HG02884 (cell line): ENCODE measurements at regions not wholly inside any gene's neighbourhood (a gene's known extent, or its start where the extent isn't known, plus 50 kb on each side); places are given as distances from the start of the nearest gene placed in this dataset.
A peak's percentile ranks its signal among the peaks of the same experiment; 100 is the strongest.

Experiments used
- ATAC-seq: cut with Tn5 transposase; IDR thresholded peaks from one replicate; pipeline ENCODE4 v1.9.1; 2021; ENCODE audit warnings: mild to moderate bottlenecking, moderate library complexity; ENCODE audit not compliant: unreplicated experiment

- ATAC-seq = no peak
These were observed 88.5 kb upstream of the COL5A2 start for GRCh38 chr2:189267925-189268579.

- ATAC-seq = no peak
These were observed 89.2 kb upstream of the COL5A2 start for GRCh38 chr2:189268763-189269162.

GRCh38 chr2:189273734-189274133 lies 94.2 kb upstream of the COL5A2 start:
- no peak for ATAC-seq

DNA sequence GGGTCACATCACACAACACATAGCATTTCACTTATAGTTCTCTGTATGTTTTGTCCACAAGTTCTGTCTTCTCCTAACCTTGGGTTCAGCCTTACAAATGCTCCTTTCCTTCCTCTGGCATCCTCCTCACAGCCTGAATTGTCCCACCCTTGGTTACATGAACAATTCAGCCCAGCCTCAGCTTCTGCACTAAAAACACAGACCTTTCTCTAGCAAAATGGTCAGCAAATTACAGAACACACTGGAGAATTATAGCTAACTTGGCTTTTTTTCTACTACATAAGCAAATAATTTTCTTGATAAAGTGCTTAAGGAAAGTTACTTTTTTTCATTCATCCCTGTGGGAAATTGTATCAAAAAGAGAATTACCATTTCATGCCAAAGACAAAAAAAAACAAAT lies 94.8 kb upstream of the COL5A2 start:
- no peak for ATAC-seq

DNA sequence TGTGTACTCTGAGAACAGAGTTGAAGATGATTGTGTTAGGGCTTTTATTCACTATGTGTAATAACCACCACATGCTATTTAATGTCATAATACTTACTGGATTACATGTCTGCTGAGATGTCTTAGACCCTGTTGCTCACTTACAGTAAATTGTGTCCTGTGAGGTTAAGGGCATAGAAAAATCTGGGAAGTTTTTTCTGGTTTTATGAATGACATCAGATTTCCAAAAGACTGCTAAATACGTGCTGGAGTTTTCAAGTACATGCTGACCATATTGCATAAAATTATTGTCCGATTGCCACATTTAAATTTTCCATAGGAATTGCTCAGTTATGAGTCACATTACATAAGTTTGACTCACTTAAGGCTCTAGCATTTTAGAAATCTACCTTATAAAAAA lies 96.7 kb upstream of the COL5A2 start:
- no peak for ATAC-seq

DNA sequence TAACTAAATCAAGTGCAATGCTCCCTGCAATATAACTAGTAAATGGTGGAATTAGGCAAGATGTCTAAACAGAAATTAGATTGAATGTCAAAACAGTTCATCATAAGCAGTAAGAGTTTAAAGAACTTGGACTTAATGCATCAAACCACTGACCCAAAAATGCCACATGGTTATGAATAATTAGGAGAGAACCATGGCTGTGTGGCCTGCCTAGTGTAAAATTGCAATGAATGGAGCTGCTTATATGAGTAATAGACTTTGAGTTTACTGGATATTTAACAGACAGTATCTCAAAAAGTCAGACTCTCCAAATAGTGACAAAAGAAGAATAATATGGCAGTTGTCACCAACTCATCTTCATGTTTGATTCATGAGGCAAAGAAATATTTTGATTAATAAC lies 101.6 kb upstream of the COL5A2 start:
- no peak for ATAC-seq

- no peak for ATAC-seq
These were observed 105.8 kb upstream of the COL5A2 start for GRCh38 chr2:189285349-189285748.

- no peak for ATAC-seq
These were observed 106.5 kb upstream of the COL5A2 start for GRCh38 chr2:189285962-189286645.

GRCh38 chr2:189287363-189287762 lies 107.8 kb upstream of the COL5A2 start:
- no peak for ATAC-seq

GRCh38 chr2:189287982-189288521 lies 108.5 kb upstream of the COL5A2 start:
- peak; percentile 85 for ATAC-seq

- no peak for ATAC-seq
These were observed 111.9 kb upstream of the COL5A2 start for GRCh38 chr2:189291460-189291859.

DNA sequence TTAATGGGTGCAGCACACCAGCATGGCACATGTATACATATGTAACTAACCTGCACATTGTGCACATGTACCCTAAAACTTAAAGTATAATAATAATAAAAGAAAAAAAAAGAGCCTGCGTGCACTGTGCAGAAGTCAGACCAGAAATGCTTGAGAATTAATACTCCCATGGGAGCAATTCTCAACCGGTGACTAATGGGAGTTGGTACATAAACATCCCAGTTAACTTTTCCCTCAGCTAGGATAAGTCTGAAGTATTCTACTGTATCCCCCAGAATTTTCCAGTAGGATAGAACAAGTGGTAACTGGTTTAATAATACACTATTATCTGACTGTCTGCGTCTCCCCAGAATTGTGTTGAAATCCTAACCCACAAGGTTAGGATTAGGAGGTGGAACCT lies 113.6 kb upstream of the COL5A2 start:
- no peak for ATAC-seq

DNA sequence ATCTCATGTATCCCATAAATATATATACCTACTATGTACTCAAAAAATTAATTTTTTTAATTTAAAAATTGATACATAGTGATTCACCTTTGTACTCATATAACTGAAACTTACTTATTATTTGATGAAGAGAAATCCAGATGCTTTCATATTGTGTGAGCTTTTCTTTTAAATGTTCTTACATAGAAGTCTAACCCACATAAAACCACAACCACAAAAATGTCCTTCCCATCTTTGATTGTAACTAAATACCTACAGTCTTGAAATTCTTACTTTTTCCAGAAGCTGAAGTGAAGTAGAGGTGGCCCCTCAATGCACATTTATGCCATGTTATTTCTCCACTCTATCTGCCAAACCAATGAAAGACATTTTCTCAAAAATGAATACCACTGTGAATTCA lies 117.9 kb upstream of the COL5A2 start:
- no peak for ATAC-seq

GRCh38 chr2:189298038-189298437 lies 118.5 kb upstream of the COL5A2 start:
- ATAC-seq = no peak

DNA sequence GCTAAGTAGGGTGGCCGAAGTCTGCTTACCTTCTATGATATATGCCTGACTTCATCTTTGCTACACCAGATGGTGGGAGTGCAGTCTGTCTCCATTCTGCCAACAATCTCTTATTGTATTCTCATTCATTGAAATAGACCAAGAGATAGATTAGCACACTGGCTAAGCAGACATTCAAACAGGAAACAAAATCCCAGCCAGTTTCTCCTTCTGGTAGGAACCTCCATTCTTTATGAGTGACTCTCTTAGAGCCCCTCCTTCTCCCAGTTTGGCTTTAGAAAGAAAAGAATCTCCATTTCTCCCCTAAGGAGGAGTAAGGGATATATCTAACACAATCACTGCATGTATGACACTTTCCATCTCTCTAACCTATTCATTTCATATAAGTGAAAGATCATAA lies 118.9 kb upstream of the COL5A2 start:
- no peak for ATAC-seq

- ATAC-seq = no peak
These were observed 120.4 kb upstream of the COL5A2 start for GRCh38 chr2:189299974-189300373.

GRCh38 chr2:189300916-189301315 lies 121.4 kb upstream of the COL5A2 start:
- ATAC-seq = no peak

DNA sequence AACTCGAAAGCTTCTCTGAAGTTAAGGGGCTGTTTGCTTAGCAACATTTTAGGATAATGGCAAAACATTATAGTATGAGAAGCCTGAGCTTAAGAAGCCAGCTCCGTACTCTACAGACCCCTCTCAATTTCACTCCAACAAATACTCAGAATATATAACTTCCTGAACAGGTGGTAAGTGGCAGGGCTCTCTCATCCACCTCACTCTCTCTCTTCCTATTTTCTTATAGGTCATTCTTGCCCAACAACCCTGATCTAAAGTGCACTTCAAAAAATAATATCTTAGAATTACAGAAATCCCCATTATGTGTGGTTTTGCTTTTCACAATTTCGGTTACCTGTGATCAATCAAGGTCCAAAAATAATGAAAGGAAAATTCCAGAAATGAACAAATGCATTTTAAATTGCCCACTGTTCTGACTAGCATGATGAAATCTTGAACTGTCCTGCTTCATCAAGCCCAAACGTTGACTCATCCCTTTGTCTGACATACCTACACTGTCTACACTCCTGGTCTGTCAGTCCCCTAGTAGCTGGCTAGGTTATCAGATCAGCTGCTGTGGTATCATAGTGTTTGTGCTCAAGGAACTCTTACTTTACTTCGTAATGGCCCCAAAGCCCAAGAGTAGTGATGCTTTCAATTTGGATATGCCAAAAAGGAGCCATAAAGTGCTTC lies 122.8 kb upstream of the COL5A2 start:
- ATAC-seq = no peak

DNA sequence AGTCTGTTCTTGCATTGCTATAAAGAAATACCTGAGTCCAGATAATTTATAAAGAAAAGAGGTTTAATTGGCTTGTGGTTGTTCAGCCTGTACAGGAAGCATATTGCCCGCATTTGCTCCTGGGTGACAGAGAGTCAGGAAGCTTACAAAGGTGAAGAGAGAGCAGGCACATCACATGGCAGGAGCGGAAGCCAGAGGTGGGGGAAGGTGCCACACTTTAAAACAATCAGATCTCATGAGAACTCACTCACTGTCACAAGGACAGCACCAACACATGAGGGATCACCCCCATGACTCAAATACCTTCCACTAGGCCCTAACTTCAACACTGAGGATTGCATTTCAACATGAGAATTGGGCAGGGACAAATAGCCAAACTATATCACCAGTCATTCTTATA lies 124.8 kb upstream of the COL5A2 start:
- ATAC-seq = no peak

DNA sequence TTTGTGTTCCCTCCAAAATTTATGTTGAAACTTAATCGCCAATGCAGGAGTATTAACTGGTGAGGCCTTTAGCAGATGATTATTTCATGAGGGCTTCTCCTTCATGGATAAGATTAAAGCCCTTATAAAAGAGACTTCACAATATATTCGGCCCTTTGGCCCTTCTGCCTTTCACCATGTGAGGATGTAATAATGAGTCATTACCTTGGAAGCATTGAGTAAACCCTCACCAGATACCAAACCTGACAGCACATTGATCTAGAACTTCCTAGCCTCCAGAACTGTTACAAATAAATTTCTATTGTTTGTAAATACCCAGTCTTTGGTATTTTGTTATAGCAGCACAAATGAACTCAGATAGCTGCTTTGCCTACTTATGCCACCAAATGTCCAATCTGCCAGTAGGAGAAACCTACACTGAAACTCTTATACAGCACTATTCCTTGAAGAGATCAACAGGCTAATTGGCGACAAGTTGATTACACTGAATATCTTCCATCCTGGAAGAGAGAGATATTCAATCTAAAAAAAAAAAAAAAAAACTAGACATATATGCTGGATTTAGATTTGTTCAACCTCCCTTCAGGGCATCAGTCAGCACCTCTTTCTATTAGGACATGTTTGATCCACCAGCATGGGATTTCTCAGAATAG lies 125.9 kb upstream of the COL5A2 start:
- no peak for ATAC-seq

DNA sequence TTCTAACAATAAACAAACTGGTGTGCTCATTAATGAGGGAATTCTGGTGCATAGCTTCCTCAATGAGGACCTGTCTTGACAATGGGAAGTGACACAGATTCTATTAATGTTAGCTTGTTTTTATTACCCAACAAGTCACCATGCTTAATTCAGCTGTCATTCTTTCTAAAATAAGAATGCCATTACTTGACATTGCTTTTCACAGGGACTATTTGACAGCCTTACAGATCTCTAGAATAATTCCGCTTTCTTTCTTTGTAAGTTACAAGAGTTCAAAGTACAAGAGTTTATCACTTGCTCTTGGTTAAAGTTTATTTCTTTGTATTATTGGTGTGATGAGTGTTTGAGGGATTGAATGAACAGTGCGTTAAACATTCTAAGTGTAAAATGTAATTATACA lies 127.0 kb upstream of the COL5A2 start:
- no peak for ATAC-seq
